ENCODE measurements at regions not wholly inside any gene's neighbourhood (a gene's known extent, or its start where the extent isn't known, plus 50 kb on each side); places are given as distances from the start of the nearest gene placed in this dataset.

DNA sequence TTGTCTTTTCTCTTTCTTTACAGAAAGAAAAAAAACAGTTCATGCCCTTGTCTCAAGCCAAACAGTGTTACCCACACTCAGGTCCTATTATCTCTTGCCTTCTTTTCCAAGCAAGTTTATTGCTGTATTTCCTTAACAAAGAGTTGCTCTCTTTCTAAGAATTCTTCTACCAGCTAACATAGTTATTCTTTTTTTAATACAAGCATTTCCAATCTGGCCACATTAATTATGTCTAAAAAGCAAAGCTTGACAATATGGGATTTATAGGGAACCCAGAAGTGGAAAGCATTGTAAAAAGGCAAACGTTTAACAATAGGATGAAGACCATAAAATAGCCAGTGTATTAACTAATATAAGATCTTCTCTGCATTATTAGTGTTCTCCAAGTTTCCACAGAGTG lies 272.5 kb upstream of the CWC22 start:
- TF ChIP-seq, protein P1, sequence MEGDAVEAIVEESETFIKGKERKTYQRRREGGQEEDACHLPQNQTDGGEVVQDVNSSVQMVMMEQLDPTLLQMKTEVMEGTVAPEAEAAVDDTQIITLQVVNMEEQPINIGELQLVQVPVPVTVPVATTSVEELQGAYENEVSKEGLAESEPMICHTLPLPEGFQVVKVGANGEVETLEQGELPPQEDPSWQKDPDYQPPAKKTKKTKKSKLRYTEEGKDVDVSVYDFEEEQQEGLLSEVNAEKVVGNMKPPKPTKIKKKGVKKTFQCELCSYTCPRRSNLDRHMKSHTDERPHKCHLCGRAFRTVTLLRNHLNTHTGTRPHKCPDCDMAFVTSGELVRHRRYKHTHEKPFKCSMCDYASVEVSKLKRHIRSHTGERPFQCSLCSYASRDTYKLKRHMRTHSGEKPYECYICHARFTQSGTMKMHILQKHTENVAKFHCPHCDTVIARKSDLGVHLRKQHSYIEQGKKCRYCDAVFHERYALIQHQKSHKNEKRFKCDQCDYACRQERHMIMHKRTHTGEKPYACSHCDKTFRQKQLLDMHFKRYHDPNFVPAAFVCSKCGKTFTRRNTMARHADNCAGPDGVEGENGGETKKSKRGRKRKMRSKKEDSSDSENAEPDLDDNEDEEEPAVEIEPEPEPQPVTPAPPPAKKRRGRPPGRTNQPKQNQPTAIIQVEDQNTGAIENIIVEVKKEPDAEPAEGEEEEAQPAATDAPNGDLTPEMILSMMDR (IDR thresholded peaks at IDR 0.05): no peak
- no peak for TF ChIP-seq ZFX (IDR thresholded peaks at IDR 0.05; ENCODE audit: borderline replicate concordance)

Measured in 22Rv1 (cell line).